ENCODE measurements at regions not wholly inside any gene's neighbourhood (a gene's known extent, or its start where the extent isn't known, plus 50 kb on each side); places are given as distances from the start of the nearest gene placed in this dataset.

- WGBS = 53% methylated on average over 2 of the region's 2 CpGs
- no peak overlapping the region for H3K9ac ChIP-seq (ENCODE audit: low read depth in 1 of 2, low read length in 2 of 2)
- H3K4me1 ChIP-seq (ENCODE audit: control insufficient read depth in 4 of 4, insufficient read depth in 4 of 4, low read length in 3 of 4) = no peaks in the 10 kb centered on the region
- H3K27me3 ChIP-seq (ENCODE audit: control insufficient read depth in 4 of 4, insufficient read depth in 4 of 4, low read length in 3 of 4) = no peaks in the 10 kb centered on the region
- H3K9me3 ChIP-seq (ENCODE audit: control insufficient read depth in 4 of 4, low read length in 3 of 4) = no peaks in the 10 kb centered on the region
- H3K27ac ChIP-seq (ENCODE audit: low read depth in 1 of 2, low read length in 2 of 2) = no peak overlapping the region
- H3K4me3 ChIP-seq (ENCODE audit: low read depth in 1 of 3, low read length in 3 of 3) = no peak overlapping the region
- no peaks in the 10 kb centered on the region for H3K36me3 ChIP-seq (ENCODE audit: control insufficient read depth in 4 of 4, insufficient read depth in 3 of 4, low read depth in 1 of 4, low read length in 3 of 4)
- no peak for TF ChIP-seq TAF1 (conservative IDR thresholded peaks at IDR 0.05)
- no peak for TF ChIP-seq FOXA2 (IDR thresholded peaks at IDR 0.05)
- TF ChIP-seq GABPA (IDR thresholded peaks at IDR 0.05 in 1 of 2, conservative IDR thresholded peaks at IDR 0.05 in 1 of 2) = no peak
- no peak for TF ChIP-seq ATF3 (IDR thresholded peaks at IDR 0.05)
- TF ChIP-seq RAD21 (IDR thresholded peaks at IDR 0.05) = no peak
- TF ChIP-seq, protein P1, sequence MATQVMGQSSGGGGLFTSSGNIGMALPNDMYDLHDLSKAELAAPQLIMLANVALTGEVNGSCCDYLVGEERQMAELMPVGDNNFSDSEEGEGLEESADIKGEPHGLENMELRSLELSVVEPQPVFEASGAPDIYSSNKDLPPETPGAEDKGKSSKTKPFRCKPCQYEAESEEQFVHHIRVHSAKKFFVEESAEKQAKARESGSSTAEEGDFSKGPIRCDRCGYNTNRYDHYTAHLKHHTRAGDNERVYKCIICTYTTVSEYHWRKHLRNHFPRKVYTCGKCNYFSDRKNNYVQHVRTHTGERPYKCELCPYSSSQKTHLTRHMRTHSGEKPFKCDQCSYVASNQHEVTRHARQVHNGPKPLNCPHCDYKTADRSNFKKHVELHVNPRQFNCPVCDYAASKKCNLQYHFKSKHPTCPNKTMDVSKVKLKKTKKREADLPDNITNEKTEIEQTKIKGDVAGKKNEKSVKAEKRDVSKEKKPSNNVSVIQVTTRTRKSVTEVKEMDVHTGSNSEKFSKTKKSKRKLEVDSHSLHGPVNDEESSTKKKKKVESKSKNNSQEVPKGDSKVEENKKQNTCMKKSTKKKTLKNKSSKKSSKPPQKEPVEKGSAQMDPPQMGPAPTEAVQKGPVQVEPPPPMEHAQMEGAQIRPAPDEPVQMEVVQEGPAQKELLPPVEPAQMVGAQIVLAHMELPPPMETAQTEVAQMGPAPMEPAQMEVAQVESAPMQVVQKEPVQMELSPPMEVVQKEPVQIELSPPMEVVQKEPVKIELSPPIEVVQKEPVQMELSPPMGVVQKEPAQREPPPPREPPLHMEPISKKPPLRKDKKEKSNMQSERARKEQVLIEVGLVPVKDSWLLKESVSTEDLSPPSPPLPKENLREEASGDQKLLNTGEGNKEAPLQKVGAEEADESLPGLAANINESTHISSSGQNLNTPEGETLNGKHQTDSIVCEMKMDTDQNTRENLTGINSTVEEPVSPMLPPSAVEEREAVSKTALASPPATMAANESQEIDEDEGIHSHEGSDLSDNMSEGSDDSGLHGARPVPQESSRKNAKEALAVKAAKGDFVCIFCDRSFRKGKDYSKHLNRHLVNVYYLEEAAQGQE (IDR thresholded peaks at IDR 0.05) = no peak
- TF ChIP-seq HNF4G (IDR thresholded peaks at IDR 0.05) = no peak
- no peak for TF ChIP-seq FOXA1 (IDR thresholded peaks at IDR 0.05)
- no peak for TF ChIP-seq HNF4A (conservative IDR thresholded peaks at IDR 0.05)
- no peak for TF ChIP-seq JUND (IDR thresholded peaks at IDR 0.05)
- no peak for DNase-seq (ENCODE audit: low spot score)
Observed at GRCh38 chr4:11111370-11111769, 317.3 kb downstream of the HS3ST1 start.

- WGBS = 44% methylated on average over 2 of the region's 2 CpGs
- Histone ChIP-seq H3K4me3 (ENCODE audit: low read depth in 1 of 3, low read length in 3 of 3) (no peak overlapping the region), H3K36me3 (ENCODE audit: control insufficient read depth in 4 of 4, insufficient read depth in 3 of 4, low read depth in 1 of 4, low read length in 3 of 4) (no peaks in the 10 kb centered on the region), H3K27me3 (ENCODE audit: control insufficient read depth in 4 of 4, insufficient read depth in 4 of 4, low read length in 3 of 4) (no peaks in the 10 kb centered on the region), H3K9me3 (ENCODE audit: control insufficient read depth in 4 of 4, low read length in 3 of 4) (no peaks in the 10 kb centered on the region), H3K4me1 (ENCODE audit: control insufficient read depth in 4 of 4, insufficient read depth in 4 of 4, low read length in 3 of 4) (no peaks in the 10 kb centered on the region), H3K9ac (ENCODE audit: low read depth in 1 of 2, low read length in 2 of 2) (no peak overlapping the region), H3K27ac (ENCODE audit: low read depth in 1 of 2, low read length in 2 of 2) (no peak overlapping the region)
- no peak for DNase-seq (ENCODE audit: low spot score)
- TF ChIP-seq, protein P2, sequence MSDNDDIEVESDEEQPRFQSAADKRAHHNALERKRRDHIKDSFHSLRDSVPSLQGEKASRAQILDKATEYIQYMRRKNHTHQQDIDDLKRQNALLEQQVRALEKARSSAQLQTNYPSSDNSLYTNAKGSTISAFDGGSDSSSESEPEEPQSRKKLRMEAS (IDR thresholded peaks at IDR 0.05) = no peak
- TF ChIP-seq EGR1 (IDR thresholded peaks at IDR 0.05; ENCODE audit: low read depth in 2 of 2) (no peak), FOXA2 (IDR thresholded peaks at IDR 0.05) (no peak), HNF4G (IDR thresholded peaks at IDR 0.05) (no peak), GABPA (IDR thresholded peaks at IDR 0.05 in 1 of 2, conservative IDR thresholded peaks at IDR 0.05 in 1 of 2) (no peak), ATF3 (IDR thresholded peaks at IDR 0.05) (no peak), JUND (IDR thresholded peaks at IDR 0.05) (no peak), RAD21 (IDR thresholded peaks at IDR 0.05) (no peak), HNF4A (conservative IDR thresholded peaks at IDR 0.05) (no peak), RXRA (IDR thresholded peaks at IDR 0.05) (no peak)
- TF ChIP-seq, protein P3, sequence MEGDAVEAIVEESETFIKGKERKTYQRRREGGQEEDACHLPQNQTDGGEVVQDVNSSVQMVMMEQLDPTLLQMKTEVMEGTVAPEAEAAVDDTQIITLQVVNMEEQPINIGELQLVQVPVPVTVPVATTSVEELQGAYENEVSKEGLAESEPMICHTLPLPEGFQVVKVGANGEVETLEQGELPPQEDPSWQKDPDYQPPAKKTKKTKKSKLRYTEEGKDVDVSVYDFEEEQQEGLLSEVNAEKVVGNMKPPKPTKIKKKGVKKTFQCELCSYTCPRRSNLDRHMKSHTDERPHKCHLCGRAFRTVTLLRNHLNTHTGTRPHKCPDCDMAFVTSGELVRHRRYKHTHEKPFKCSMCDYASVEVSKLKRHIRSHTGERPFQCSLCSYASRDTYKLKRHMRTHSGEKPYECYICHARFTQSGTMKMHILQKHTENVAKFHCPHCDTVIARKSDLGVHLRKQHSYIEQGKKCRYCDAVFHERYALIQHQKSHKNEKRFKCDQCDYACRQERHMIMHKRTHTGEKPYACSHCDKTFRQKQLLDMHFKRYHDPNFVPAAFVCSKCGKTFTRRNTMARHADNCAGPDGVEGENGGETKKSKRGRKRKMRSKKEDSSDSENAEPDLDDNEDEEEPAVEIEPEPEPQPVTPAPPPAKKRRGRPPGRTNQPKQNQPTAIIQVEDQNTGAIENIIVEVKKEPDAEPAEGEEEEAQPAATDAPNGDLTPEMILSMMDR (IDR thresholded peaks at IDR 0.05; ENCODE audit: low read depth, low read length, missing input control) = no peak
- TF ChIP-seq, protein P1 (IDR thresholded peaks at IDR 0.05) = no peak
Observed at GRCh38 chr4:11106759-11107158, 321.9 kb downstream of the HS3ST1 start.

All from liver (tissue), 8 donors.